WTC11 (cell line): ENCODE measurements at regions not wholly inside any gene's neighbourhood (a gene's known extent, or its start where the extent isn't known, plus 50 kb on each side); places are given as distances from the start of the nearest gene placed in this dataset.

Source experiments
- GABPB1 ChIP-seq: sonication (generic); formaldehyde crosslinking; IDR thresholded peaks from 2 replicates; pipeline ENCODE4 v1.8.1; 2023; ENCODE audit warnings: mild to moderate bottlenecking, missing genetic modification reagents
- NFYB ChIP-seq: sonication (generic); formaldehyde crosslinking; conservative IDR thresholded peaks from 2 replicates; pipeline ENCODE4 v1.8.0; 2022; ENCODE audit warnings: low read depth, missing genetic modification reagents
- NR1H2 ChIP-seq: sonication (generic); formaldehyde crosslinking; IDR thresholded peaks from 2 replicates; pipeline ENCODE4 v1.9.0; 2021; ENCODE audit warnings: mild to moderate bottlenecking, moderate library complexity, missing genetic modification reagents
- ZNF317 ChIP-seq: sonication (generic); formaldehyde crosslinking; IDR thresholded peaks from 2 replicates; pipeline ENCODE4 v1.8.1; 2023; ENCODE audit warnings: low read depth, mild to moderate bottlenecking, moderate library complexity, missing genetic modification reagents, borderline replicate concordance
- TF ChIP-seq, protein P1 (sequence below): sonication (generic); formaldehyde crosslinking; IDR thresholded peaks from 2 replicates; pipeline ENCODE4 v1.8.0; 2022; ENCODE audit warnings: mild to moderate bottlenecking, missing genetic modification reagents
- TF ChIP-seq, protein P2 (sequence below): sonication (generic); formaldehyde crosslinking; IDR thresholded peaks from 2 replicates; pipeline ENCODE4 v1.8.1; 2022; ENCODE audit warnings: low read depth, missing genetic modification reagents, borderline replicate concordance

DNA sequence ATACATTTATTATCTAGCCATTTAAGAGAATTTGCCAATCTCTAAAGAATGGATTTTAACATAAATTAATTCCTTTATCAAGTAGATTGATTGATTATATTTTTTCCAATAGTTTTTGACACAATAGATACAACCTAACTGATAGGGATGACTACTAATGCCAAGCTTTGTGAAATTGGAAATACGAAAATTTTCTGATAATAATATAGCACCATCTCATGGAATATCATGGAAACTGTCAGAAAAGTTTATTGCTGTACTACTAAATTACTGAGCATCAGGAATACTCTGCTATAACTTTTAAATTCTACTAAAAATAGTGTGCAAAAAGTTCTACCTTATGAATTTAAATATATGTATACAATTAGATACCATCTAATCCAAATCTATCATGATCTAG, 101.8 kb upstream of the MAP2 start:
- TF ChIP-seq NFYB (CRISPR knock-in tag) (no peak), ZNF317 (CRISPR knock-in tag) (no peak), GABPB1 (CRISPR knock-in tag) (no peak), NR1H2 (CRISPR knock-in tag) (no peak)
- TF ChIP-seq, protein P1, sequence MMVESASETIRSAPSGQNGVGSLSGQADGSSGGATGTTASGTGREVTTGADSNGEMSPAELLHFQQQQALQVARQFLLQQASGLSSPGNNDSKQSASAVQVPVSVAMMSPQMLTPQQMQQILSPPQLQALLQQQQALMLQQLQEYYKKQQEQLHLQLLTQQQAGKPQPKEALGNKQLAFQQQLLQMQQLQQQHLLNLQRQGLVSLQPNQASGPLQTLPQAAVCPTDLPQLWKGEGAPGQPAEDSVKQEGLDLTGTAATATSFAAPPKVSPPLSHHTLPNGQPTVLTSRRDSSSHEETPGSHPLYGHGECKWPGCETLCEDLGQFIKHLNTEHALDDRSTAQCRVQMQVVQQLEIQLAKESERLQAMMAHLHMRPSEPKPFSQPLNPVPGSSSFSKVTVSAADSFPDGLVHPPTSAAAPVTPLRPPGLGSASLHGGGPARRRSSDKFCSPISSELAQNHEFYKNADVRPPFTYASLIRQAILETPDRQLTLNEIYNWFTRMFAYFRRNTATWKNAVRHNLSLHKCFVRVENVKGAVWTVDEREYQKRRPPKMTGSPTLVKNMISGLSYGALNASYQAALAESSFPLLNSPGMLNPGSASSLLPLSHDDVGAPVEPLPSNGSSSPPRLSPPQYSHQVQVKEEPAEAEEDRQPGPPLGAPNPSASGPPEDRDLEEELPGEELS (CRISPR knock-in tag): no peak
- TF ChIP-seq, protein P2, sequence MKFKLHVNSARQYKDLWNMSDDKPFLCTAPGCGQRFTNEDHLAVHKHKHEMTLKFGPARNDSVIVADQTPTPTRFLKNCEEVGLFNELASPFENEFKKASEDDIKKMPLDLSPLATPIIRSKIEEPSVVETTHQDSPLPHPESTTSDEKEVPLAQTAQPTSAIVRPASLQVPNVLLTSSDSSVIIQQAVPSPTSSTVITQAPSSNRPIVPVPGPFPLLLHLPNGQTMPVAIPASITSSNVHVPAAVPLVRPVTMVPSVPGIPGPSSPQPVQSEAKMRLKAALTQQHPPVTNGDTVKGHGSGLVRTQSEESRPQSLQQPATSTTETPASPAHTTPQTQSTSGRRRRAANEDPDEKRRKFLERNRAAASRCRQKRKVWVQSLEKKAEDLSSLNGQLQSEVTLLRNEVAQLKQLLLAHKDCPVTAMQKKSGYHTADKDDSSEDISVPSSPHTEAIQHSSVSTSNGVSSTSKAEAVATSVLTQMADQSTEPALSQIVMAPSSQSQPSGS (CRISPR knock-in tag): no peak
